ENCODE measurements at regions not wholly inside any gene's neighbourhood (a gene's known extent, or its start where the extent isn't known, plus 50 kb on each side); places are given as distances from the start of the nearest gene placed in this dataset.
"Not testable (repeated sequence)": the region's sequence is repeated elsewhere in the genome, so short reads cannot be mapped to it uniquely, and the experiment has no call there.

GRCh38 chrX:95435198-95435597 lies 1249.4 kb upstream of the DIAPH2 start:
- no peak for DNase-seq (ENCODE audit: low read depth)
- TF ChIP-seq CTCF (IDR thresholded peaks at IDR 0.05; ENCODE audit: low read depth, low read length, missing control alignments), result no peak
- no peak overlapping the region for H3K4me3 ChIP-seq (ENCODE audit: low read depth, low read length)

- H3K4me3 ChIP-seq (ENCODE audit: low read depth, low read length), result no peak overlapping the region
- DNase-seq (ENCODE audit: low read depth), result no peak
- no peak for TF ChIP-seq CTCF (IDR thresholded peaks at IDR 0.05; ENCODE audit: low read depth, low read length, missing control alignments)
Observed at GRCh38 chrX:95441836-95442235, 1242.8 kb upstream of the DIAPH2 start.

- H3K4me3 ChIP-seq (ENCODE audit: low read depth, low read length), result no peak overlapping the region
Observed at GRCh38 chrX:95484781-95485180, 1199.9 kb upstream of the DIAPH2 start.

GRCh38 chrX:95505721-95506120 lies 1178.9 kb upstream of the DIAPH2 start:
- DNase-seq (ENCODE audit: low read depth), result no peak
- H3K4me3 ChIP-seq (ENCODE audit: low read depth, low read length), result no peak overlapping the region
- TF ChIP-seq CTCF (IDR thresholded peaks at IDR 0.05; ENCODE audit: low read depth, low read length, missing control alignments), result no peak

More at GRCh38 chrX:95484781-95485180, 1199.9 kb upstream of the DIAPH2 start:
- no peak for DNase-seq (ENCODE audit: low read depth)
- no peak for TF ChIP-seq CTCF (IDR thresholded peaks at IDR 0.05; ENCODE audit: low read depth, low read length, missing control alignments)

- DNase-seq (ENCODE audit: low read depth), result no peak
- TF ChIP-seq CTCF (IDR thresholded peaks at IDR 0.05; ENCODE audit: low read depth, low read length, missing control alignments), result no peak
- no peak overlapping the region for H3K4me3 ChIP-seq (ENCODE audit: low read depth, low read length)
Observed at GRCh38 chrX:95509474-95509873, 1175.2 kb upstream of the DIAPH2 start.

- not testable (repeated sequence) for DNase-seq (ENCODE audit: low read depth); H3K4me3 ChIP-seq (ENCODE audit: low read depth, low read length)
Observed at GRCh38 chrX:95524018-95524417, 1160.6 kb upstream of the DIAPH2 start.

GRCh38 chrX:95536111-95536510 lies 1148.5 kb upstream of the DIAPH2 start:
- DNase-seq (ENCODE audit: low read depth), result no peak
- no peak overlapping the region for H3K4me3 ChIP-seq (ENCODE audit: low read depth, low read length)
- TF ChIP-seq CTCF (IDR thresholded peaks at IDR 0.05; ENCODE audit: low read depth, low read length, missing control alignments), result no peak

- no peak for TF ChIP-seq CTCF (IDR thresholded peaks at IDR 0.05; ENCODE audit: low read depth, low read length, missing control alignments)
- no peak overlapping the region for H3K4me3 ChIP-seq (ENCODE audit: low read depth, low read length)
- no peak for DNase-seq (ENCODE audit: low read depth)
Observed at GRCh38 chrX:95536661-95537060, 1148.0 kb upstream of the DIAPH2 start.

Measured in GM12864 (cell line).